ENCODE measurements at regions not wholly inside any gene's neighbourhood (a gene's known extent, or its start where the extent isn't known, plus 50 kb on each side); places are given as distances from the start of the nearest gene placed in this dataset.

DNA sequence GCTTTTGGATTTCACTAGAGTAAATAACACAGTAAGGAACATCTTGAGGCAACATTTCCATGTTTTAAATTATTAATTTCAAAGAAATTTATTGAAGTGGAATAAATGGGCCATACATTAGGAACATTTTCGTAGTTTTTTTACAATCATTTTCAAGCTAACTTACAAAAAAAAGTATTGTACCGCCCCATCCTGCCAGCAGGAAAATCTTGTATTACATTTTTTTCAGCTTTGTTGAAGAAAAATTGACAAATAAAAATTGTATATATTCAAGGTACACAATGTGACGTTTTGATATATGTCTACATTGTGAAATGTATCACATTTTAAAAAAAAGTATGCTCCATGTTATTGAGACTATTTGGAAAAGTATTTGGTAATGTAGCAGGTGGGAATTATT is 1001.9 kb upstream of the NR2F2 start:
- H2AFZ ChIP-seq (ENCODE audit: control insufficient read depth, low read length), result no peak overlapping the region
- no peak overlapping the region for H3K4me2 ChIP-seq (ENCODE audit: control insufficient read depth, extremely low read depth, insufficient read depth, low read depth, low read length)
- H3K4me3 ChIP-seq (ENCODE audit: control insufficient read depth in 2 of 3, extremely low read depth in 1 of 3, insufficient read depth in 2 of 3, low read depth in 1 of 3, low read length in 3 of 3), result no peak overlapping the region
- H3K27me3 ChIP-seq (ENCODE audit: control insufficient read depth, extremely low read depth, insufficient read depth, low read length), result peaks cover 24% of the 10 kb centered on the region
- DNase-seq (ENCODE audit: low read depth, low spot score) (no peak), FAIRE-seq (no peak)
- no peaks in the 10 kb centered on the region for H3K36me3 ChIP-seq (ENCODE audit: control insufficient read depth in 2 of 2, extremely low read depth in 1 of 2, insufficient read depth in 2 of 2, low read length in 2 of 2)
- H4K20me1 ChIP-seq (ENCODE audit: control insufficient read depth, extremely low read depth, insufficient read depth, low read length), result no peaks in the 10 kb centered on the region
- H3K9me1 ChIP-seq (ENCODE audit: control insufficient read depth, extremely low read depth, insufficient read depth, low read length), result no peaks in the 10 kb centered on the region
- no peak overlapping the region for H3K9ac ChIP-seq (ENCODE audit: control insufficient read depth, extremely low read depth, insufficient read depth, low read length)
- H3K27ac ChIP-seq (ENCODE audit: control insufficient read depth, insufficient read depth, low read length), result no peak overlapping the region
- no peaks in the 10 kb centered on the region for H3K4me1 ChIP-seq (ENCODE audit: control insufficient read depth, extremely low read depth, insufficient read depth, low read length)
- dilution Hi-C loops (cut with MboI; ENCODE audit: extremely low pct_ligation_motif_present, low sequenced_read_pairs), result no loop called here
- H3K9me3 ChIP-seq (ENCODE audit: control insufficient read depth, low read depth, low read length), result no peaks in the 10 kb centered on the region
- H3K79me2 ChIP-seq (ENCODE audit: control insufficient read depth, insufficient read depth, low read length), result no peaks in the 10 kb centered on the region
- TF ChIP-seq, protein P1, sequence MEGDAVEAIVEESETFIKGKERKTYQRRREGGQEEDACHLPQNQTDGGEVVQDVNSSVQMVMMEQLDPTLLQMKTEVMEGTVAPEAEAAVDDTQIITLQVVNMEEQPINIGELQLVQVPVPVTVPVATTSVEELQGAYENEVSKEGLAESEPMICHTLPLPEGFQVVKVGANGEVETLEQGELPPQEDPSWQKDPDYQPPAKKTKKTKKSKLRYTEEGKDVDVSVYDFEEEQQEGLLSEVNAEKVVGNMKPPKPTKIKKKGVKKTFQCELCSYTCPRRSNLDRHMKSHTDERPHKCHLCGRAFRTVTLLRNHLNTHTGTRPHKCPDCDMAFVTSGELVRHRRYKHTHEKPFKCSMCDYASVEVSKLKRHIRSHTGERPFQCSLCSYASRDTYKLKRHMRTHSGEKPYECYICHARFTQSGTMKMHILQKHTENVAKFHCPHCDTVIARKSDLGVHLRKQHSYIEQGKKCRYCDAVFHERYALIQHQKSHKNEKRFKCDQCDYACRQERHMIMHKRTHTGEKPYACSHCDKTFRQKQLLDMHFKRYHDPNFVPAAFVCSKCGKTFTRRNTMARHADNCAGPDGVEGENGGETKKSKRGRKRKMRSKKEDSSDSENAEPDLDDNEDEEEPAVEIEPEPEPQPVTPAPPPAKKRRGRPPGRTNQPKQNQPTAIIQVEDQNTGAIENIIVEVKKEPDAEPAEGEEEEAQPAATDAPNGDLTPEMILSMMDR (optimal IDR thresholded peaks at IDR 0.05 in 1 of 3, IDR thresholded peaks at IDR 0.05 in 1 of 3, conservative IDR thresholded peaks at IDR 0.05 in 1 of 3; ENCODE audit: extremely low read depth in 1 of 3, insufficient read depth in 2 of 3, low read length in 3 of 3), result no peak
- no peak for TF ChIP-seq EZH2 (IDR thresholded peaks at IDR 0.05; ENCODE audit: low read length)

DNA sequence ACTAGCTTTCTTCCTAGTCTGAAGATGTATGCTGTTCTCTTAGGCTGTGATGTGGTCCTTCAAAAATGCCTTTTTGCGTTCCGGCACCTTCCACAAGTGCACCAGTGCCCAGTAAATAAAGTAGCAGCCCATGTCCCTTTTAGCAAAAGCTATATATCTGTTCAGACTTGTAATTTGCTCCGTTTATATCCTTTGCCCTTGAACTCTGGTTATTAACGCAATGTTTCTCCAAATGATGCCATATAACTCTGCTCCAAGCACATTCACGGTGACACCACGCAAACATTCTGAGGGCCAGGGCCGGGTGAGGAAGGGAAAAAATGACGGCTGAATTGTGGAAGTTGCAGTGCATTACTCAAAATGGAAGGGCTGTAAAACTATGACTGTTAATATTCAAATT is 1001.1 kb upstream of the NR2F2 start:
- Histone ChIP-seq H3K4me1 (ENCODE audit: control insufficient read depth, extremely low read depth, insufficient read depth, low read length) (no peaks in the 10 kb centered on the region), H3K4me3 (ENCODE audit: control insufficient read depth in 2 of 3, extremely low read depth in 1 of 3, insufficient read depth in 2 of 3, low read depth in 1 of 3, low read length in 3 of 3) (no peak overlapping the region), H3K27me3 (ENCODE audit: control insufficient read depth, extremely low read depth, insufficient read depth, low read length) (peaks cover 24% of the 10 kb centered on the region), H3K4me2 (ENCODE audit: control insufficient read depth, extremely low read depth, insufficient read depth, low read depth, low read length) (no peak overlapping the region), H3K9ac (ENCODE audit: control insufficient read depth, extremely low read depth, insufficient read depth, low read length) (no peak overlapping the region), H3K9me3 (ENCODE audit: control insufficient read depth, low read depth, low read length) (no peaks in the 10 kb centered on the region), H4K20me1 (ENCODE audit: control insufficient read depth, extremely low read depth, insufficient read depth, low read length) (no peaks in the 10 kb centered on the region), H3K27ac (ENCODE audit: control insufficient read depth, insufficient read depth, low read length) (no peak overlapping the region), H3K79me2 (ENCODE audit: control insufficient read depth, insufficient read depth, low read length) (no peaks in the 10 kb centered on the region), H3K9me1 (ENCODE audit: control insufficient read depth, extremely low read depth, insufficient read depth, low read length) (no peaks in the 10 kb centered on the region), H2AFZ (ENCODE audit: control insufficient read depth, low read length) (no peak overlapping the region), H3K36me3 (ENCODE audit: control insufficient read depth in 2 of 2, extremely low read depth in 1 of 2, insufficient read depth in 2 of 2, low read length in 2 of 2) (no peaks in the 10 kb centered on the region)
- dilution Hi-C loops (cut with MboI; ENCODE audit: extremely low pct_ligation_motif_present, low sequenced_read_pairs), result no loop called here
- DNase-seq (ENCODE audit: low read depth, low spot score) (no peak), FAIRE-seq (no peak)
- TF ChIP-seq, protein P1 (optimal IDR thresholded peaks at IDR 0.05 in 1 of 3, IDR thresholded peaks at IDR 0.05 in 1 of 3, conservative IDR thresholded peaks at IDR 0.05 in 1 of 3; ENCODE audit: extremely low read depth in 1 of 3, insufficient read depth in 2 of 3, low read length in 3 of 3), result no peak
- TF ChIP-seq EZH2 (IDR thresholded peaks at IDR 0.05; ENCODE audit: low read length), result no peak

All from keratinocyte (primary cell).